ENCODE measurements at regions not wholly inside any gene's neighbourhood (a gene's known extent, or its start where the extent isn't known, plus 50 kb on each side); places are given as distances from the start of the nearest gene placed in this dataset.

GRCh38 chr2:139383532-139383931 is 603.3 kb upstream of the NXPH2 start:
- no peak for DNase-seq

- no peak for DNase-seq
These were observed 599.9 kb upstream of the NXPH2 start for GRCh38 chr2:139380051-139380450.

- no peak for DNase-seq
These were observed 598.2 kb upstream of the NXPH2 start for GRCh38 chr2:139378373-139378772.

DNA sequence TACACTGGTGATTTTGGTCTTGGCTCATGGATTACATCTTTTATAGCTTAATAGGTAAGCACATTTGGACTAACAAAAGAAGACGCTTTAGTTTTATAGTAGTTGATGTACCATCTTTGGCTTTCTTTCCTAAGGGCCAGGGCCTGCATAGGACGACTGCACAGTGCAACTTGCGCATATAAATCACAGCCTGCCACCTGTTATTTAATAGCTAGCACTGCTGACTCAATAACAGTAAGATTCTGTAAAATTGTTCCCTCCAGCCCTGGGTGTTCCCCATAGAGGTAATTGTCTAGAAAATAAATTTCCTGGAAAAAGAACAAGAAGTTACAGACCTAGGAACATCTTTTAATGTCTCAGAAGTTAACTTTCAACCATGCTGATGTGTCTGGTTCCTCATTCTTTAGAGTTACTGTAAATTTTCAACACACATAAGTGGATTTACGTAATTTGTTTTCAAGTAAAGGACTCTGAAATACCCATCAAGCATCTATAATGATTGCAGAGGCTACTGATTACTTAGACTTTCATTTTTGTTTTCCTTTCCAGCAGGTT is 594.2 kb upstream of the NXPH2 start:
- no peak for DNase-seq

GRCh38 chr2:139369423-139370409 is 589.5 kb upstream of the NXPH2 start:
- no peak for DNase-seq

DNA sequence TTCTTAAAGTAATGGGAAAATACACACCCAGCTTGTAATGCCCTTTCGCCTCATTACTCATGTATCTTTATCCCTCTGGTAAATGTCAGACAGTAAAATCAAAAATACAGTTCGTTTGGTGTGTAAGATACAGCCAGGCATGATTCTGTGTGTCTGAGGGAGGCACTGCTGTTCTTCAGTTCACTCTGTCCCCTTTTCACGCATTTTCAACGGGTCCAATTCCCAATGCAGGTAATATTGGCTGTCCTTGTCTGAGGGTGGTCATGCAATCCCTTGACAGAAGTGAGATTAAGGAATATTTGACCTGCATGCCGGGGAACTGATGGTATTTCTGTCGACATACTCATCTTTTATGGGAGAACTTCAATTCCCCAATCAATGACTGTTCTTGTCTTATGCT is 587.2 kb upstream of the NXPH2 start:
- DNase-seq = no peak

- no peak for DNase-seq
These were observed 586.5 kb upstream of the NXPH2 start for GRCh38 chr2:139366681-139367080.

GRCh38 chr2:139365189-139365588 is 585.0 kb upstream of the NXPH2 start:
- no peak for DNase-seq

GRCh38 chr2:139360654-139361053 is 580.5 kb upstream of the NXPH2 start:
- DNase-seq = no peak

- DNase-seq = no peak
These were observed 579.6 kb upstream of the NXPH2 start for GRCh38 chr2:139359818-139360217.

- DNase-seq = no peak
These were observed 577.8 kb upstream of the NXPH2 start for GRCh38 chr2:139357972-139358371.

- DNase-seq = no peak
These were observed 574.3 kb upstream of the NXPH2 start for GRCh38 chr2:139354518-139354917.

DNA sequence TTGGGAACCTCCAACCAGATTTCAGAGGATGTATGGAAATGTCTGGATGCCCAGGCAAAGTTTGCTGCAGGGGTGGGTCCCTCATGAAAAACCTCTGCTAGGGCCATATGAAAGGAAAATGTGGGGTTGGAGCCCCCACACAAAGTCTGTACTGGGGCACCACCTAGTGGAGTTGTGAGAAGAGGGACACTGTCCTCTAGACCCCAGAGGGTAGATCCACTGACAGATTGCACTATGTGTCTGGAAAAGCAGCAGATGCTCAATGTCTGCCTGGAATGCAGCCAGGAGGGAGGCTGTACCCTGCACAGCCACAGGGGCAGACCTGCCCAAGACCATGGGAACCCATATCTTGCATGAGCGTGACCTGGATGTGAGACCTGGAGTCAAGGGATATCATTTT is 573.7 kb upstream of the NXPH2 start:
- no peak for DNase-seq

DNA sequence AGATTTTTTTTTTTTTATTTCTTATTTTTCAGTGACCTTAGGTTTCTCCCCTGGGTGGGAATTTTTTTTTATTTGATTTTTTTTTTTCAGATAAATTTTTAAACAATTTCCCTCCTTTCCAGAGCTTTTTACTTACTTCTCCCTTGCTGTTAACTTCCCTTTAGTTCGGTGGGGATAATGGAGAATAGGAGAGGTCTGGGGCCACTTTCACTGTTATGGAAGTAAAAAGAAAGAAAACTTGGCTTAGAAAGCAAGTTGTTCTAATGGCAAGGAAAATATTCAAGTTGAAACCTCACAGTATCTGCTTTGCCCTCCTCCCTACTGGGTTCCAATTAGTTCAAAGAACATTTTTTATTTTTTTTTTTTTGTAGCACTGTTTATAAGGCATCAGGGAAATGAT is 537.1 kb upstream of the NXPH2 start:
- no peak for DNase-seq

- DNase-seq = no peak
These were observed 533.9 kb upstream of the NXPH2 start for GRCh38 chr2:139314059-139314458.

DNA sequence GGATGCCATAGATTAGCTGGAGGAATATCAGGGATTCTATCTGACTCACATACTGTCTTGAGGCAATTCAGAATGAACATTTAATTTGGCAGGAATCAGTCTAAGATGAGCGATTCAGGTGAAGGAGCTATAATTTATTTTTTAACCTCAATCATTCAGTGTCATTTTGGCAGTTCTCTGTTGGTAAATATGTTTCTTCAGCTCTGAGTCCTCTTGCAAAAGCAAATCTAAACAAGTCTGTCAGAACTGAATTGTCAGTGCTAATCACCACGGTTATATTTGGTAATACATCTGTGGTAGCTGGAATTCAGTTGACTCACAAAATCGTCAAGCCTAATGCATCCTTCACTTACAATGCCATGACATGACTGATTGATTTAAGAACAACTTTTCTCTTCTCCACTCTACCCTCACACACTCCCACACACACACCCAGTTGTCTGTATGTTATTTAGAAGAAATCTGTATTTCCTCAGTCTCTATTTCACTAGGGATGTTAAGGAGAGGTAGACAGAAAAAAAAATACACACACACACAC is 516.6 kb upstream of the NXPH2 start:
- DNase-seq = no peak

- no peak for DNase-seq
These were observed 513.9 kb upstream of the NXPH2 start for GRCh38 chr2:139293992-139294548.

DNA sequence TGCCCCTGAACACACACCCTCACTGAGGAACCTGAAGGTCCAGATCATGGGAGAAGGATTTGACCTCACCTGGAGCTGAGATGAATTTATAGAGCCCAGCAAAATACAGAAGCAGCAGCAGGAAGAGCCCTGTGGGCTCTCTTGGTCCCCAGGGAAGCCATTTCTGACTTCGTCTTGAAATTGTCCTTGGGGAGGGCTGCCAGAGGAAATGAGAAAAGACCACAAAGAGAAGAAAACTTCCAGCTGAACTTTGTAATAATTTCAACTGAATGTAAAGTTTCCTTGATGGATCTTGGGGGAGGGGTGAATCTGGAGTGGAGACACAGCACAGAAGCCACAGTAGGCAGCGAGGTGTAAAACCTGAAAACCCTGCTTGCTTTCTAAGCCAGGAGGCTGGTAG is 500.9 kb upstream of the NXPH2 start:
- no peak for DNase-seq

- DNase-seq = no peak
These were observed 491.7 kb upstream of the NXPH2 start for GRCh38 chr2:139271879-139272278.

- DNase-seq = no peak
These were observed 491.0 kb upstream of the NXPH2 start for GRCh38 chr2:139271149-139271548.

- no peak for DNase-seq
These were observed 479.9 kb upstream of the NXPH2 start for GRCh38 chr2:139260052-139260430.

DNA sequence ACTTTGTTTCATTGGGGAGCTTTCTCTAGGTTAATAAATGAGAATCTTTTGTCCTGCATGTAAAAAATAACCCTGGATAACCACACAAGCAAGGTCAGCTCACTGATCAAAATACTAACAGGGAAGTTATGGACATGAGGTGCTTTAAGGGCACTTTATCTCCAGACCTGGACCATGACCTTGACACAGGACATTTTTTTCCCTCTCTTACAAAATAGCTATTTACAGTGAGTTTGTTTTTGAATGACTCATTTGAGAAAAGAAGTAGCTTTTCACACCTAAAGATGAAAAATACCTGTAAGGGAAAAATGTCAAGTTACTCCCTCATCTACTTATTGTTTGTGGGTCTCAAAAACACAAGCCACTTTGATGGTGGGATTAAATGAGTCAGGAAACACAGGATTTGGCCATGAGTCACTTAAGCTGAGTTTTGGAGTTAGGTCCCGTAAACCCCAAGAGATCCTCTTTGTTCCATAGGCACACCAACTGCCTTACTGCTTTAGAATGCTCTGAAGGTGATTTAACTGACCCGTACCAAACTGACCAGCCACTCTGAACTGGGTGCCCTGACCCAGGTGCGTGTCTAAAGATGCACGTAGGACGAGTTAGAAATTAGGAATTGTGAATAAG is 479.3 kb upstream of the NXPH2 start:
- no peak for DNase-seq

GRCh38 chr2:139241286-139241685 is 461.1 kb upstream of the NXPH2 start:
- no peak for DNase-seq

GRCh38 chr2:139237023-139237422 is 456.8 kb upstream of the NXPH2 start:
- DNase-seq = no peak

Measured in kidney glomerular epithelial cell (primary cell).